Ishikawa (cell line): ENCODE measurements at regions not wholly inside any gene's neighbourhood (a gene's known extent, or its start where the extent isn't known, plus 50 kb on each side); places are given as distances from the start of the nearest gene placed in this dataset.

Source experiments
- CEBPB ChIP-seq: IDR thresholded peaks from 2 replicates; pipeline ENCODE4 v1.6.1; 2012
- CREB1 ChIP-seq: IDR thresholded peaks from 2 replicates; pipeline ENCODE4 v1.6.1; 2012; ENCODE audit warnings: low read depth
- EGR1 ChIP-seq: IDR thresholded peaks from 2 replicates; pipeline ENCODE4 v1.6.1; 2012
- EP300 ChIP-seq: IDR thresholded peaks from 2 replicates; pipeline ENCODE4 v1.6.1; 2012; ENCODE audit warnings: borderline replicate concordance
- FOXM1 ChIP-seq: IDR thresholded peaks from 2 replicates; pipeline ENCODE4 v1.6.1; 2012; ENCODE audit warnings: low read depth, borderline replicate concordance
- MAX ChIP-seq: IDR thresholded peaks from 2 replicates; pipeline ENCODE4 v1.6.1; 2012
- NFIC ChIP-seq: IDR thresholded peaks from 2 replicates; pipeline ENCODE4 v1.6.1; 2012
- RAD21 ChIP-seq: IDR thresholded peaks from 2 replicates; pipeline ENCODE4 v1.6.1; 2012; ENCODE audit warnings: low read depth
- REST ChIP-seq: IDR thresholded peaks from 2 replicates; pipeline ENCODE4 v1.6.1; 2012; ENCODE audit warnings: low read depth, mild to moderate bottlenecking
- TAF1 ChIP-seq: IDR thresholded peaks from 2 replicates; pipeline ENCODE4 v1.6.1; 2012; ENCODE audit warnings: low read depth, mild to moderate bottlenecking
- TCF12 ChIP-seq: IDR thresholded peaks from 2 replicates; pipeline ENCODE4 v1.6.1; 2012; ENCODE audit warnings: low read depth
- TEAD4 ChIP-seq: IDR thresholded peaks from 2 replicates; pipeline ENCODE4 v1.6.1; 2012
- USF1 ChIP-seq: IDR thresholded peaks from 2 replicates; pipeline ENCODE4 v1.6.1; 2012
- YY1 ChIP-seq: IDR thresholded peaks from 2 replicates; pipeline ENCODE4 v1.6.1; 2012; ENCODE audit warnings: low read depth
- ZBTB7A ChIP-seq: IDR thresholded peaks from 2 replicates; pipeline ENCODE4 v1.6.1; 2012; ENCODE audit warnings: low read depth

- TF ChIP-seq CEBPB (no peak), TEAD4 (no peak), YY1 (no peak), REST (no peak), FOXM1 (no peak), USF1 (no peak), EP300 (no peak), TCF12 (no peak), MAX (no peak), ZBTB7A (no peak)
Measured at GRCh38 chr2:357811-358210, 69.9 kb upstream of the ALKAL2 start.

- TF ChIP-seq TEAD4, result no peak
- no peak for TF ChIP-seq FOXM1
- TF ChIP-seq YY1, result no peak
- TF ChIP-seq USF1, result no peak
- TF ChIP-seq ZBTB7A, result no peak
- no peak for TF ChIP-seq TCF12
- TF ChIP-seq RAD21, result no peak
- TF ChIP-seq TAF1, result no peak
- no peak for TF ChIP-seq MAX
- TF ChIP-seq EGR1, result no peak
- TF ChIP-seq EP300, result no peak
- no peak for TF ChIP-seq CREB1
- no peak for TF ChIP-seq REST
- TF ChIP-seq CEBPB, result no peak
Measured at GRCh38 chr2:355773-356172, 67.9 kb upstream of the ALKAL2 start.

- TF ChIP-seq CREB1 (no peak), FOXM1 (no peak), TCF12 (no peak), NFIC (no peak), TEAD4 (no peak), CEBPB (no peak), TAF1 (no peak), REST (no peak), RAD21 (no peak), ZBTB7A (no peak), USF1 (no peak), EGR1 (no peak), YY1 (no peak), MAX (no peak), EP300 (no peak)
Measured at GRCh38 chr2:352696-353095, 64.8 kb upstream of the ALKAL2 start.

GRCh38 chr2:349390-349789 is 61.5 kb upstream of the ALKAL2 start:
- TF ChIP-seq NFIC (no peak), TAF1 (no peak), CREB1 (no peak)
